T follicular helper cell (primary cell): ENCODE measurements at regions not wholly inside any gene's neighbourhood (a gene's known extent, or its start where the extent isn't known, plus 50 kb on each side); places are given as distances from the start of the nearest gene placed in this dataset.
"Not testable (repeated sequence)": the region's sequence is repeated elsewhere in the genome, so short reads cannot be mapped to it uniquely, and the experiment has no call there.

Source experiments
- DNase-seq: peaks from one replicate; pipeline ENCODE4 v3.0.0-alpha.2; 2020; ENCODE audit warnings: low read depth

DNA sequence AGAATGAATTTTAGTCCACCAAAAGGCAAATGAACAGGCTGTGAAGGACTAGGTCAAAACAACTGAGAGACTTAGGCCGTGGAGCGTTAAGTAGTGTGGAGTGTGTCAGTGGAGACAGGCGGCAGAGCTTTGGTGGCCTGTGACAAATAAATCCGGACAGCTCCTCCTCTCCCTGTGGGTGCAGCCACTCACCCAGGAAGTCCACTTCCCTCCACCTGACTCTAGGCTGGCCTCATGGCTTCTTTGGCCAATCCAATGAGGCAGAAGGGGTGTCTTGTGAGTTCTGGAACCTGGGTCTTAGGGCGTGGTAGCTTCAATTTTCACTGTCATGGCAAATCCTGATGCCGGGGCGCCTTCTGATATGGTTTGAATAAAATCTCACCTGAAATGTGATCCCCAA, 180.9 kb upstream of the C14orf180 start:
- no peak for DNase-seq

DNA sequence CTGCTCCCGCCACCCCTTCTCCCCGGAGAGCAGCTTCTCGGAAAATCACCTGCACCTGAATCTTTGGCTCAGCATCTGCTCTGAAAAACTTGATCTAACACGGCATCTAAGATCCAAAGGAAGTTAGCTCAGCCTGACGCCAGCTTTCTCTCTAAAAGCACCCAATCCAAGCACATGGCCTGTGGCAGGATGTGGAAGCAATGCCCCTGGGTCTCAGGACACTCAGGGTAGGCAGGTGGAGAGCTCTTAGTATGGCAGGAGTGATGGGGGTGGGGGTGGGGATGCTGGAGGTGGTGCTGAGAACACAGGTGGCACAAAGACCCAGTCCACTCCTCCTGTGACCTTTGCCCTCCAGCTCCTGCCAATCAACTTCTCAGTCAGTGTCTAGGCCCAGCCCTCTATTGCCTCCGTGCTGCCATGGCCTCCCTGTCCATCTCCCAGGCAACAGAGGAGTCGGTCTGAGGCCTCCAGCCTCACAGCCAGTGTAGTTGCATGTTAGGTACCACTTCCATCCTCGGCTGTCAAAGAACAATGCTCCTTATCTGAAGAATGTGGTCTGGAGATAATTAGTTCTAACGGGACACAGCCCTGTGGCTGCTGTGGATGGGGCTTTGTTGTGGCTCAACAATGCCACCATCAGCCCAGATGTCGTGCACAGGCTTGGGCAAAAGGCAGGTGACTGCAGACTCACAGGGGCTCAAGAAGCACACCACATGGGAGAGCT, 180.0 kb upstream of the C14orf180 start:
- DNase-seq: no peak

DNA sequence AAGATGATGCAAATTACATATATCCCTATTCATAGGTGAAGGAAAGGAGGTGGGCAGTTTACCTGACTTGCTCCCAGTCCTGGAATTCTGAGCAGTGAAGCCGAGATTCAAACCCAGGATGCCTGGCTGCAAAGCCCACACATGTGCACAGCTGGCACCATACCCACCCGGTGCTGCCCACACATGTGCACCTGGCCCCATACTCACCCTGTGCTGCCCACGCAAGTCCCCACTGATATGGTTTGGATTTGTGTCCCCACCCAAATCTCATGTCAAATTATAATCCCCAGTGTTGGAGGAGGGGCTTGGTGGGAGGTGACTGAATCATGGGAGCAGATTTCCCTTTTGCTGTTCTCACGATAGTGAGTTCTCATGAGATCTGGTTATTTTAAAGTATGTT, 179.2 kb upstream of the C14orf180 start:
- no peak for DNase-seq

DNA sequence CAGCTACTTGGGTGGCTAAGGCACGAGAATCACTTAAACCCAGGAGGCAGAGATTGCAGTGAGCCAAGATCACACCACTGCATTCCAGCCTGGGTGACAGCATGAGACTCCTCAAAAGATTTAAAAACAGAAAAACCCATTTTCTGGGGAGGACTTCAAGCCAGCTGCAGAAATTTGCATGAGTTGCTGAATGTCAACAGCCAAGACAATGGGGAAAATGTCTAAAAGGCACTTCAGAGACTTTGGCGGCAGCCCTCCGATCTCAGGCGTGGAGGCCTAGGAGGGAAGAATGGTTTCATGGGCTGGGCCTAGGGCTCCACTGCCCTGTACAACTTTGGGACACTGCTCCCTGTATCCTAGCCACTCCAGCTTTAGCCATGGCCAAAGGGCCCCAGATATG, 177.8 kb upstream of the C14orf180 start:
- DNase-seq: no peak

DNA sequence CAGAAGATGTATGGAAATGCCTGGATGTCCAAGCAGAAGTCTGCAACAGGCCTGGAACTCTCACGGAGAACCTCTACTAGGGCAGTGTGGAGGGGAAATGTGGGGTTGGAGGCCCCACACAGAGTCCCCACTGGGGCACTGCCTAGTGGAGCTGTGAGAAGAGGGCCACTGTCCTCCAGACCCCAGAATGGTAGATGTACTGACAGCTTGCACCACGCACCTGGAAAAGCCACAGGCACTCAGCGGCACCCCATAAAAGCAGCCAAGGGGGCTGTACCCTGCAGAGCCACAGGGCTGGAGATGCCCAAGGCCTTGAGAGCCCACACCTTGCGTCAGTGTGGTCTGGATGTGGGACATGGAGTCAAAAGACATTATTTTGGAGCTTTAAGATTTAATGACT, 177.3 kb upstream of the C14orf180 start:
- not testable (repeated sequence) for DNase-seq

DNA sequence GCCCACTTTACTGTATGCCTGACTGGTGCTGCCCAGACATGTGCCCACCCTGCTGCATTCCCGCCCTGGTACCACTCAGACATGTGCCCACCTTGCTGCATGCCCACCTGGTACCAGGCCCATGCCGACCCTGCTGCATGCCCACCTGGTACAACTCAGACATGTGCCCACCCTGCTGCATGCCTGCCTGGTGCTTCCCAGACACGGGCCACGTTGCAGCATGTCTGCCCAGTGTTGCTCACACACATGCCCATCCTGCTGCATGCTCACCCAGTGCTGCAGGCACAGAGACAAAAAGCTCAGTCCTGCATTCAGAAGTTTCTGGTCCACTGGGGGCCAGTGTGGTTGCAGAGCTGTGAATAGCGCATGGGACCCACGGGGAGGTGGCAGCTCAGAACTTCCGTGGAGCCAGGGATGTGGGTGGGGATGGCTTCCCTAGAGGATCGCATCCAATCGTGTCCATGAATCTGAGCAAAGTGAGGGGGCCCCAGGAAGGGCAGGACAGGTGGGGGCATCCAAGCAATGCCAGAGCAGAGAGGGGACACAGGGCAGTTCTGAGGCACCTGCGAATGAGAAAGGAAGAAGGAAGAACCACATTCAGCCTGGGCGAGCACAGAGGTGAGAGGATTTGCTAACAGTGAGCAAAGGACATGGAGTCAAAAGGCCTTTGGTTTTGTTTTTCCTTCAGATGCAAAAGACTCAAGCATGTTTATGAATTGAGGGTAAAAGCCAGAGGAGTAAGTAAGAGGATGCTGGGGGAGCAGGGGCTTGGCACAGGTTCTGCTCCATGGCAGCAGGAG, 175.9 kb upstream of the C14orf180 start:
- DNase-seq: no peak

DNA sequence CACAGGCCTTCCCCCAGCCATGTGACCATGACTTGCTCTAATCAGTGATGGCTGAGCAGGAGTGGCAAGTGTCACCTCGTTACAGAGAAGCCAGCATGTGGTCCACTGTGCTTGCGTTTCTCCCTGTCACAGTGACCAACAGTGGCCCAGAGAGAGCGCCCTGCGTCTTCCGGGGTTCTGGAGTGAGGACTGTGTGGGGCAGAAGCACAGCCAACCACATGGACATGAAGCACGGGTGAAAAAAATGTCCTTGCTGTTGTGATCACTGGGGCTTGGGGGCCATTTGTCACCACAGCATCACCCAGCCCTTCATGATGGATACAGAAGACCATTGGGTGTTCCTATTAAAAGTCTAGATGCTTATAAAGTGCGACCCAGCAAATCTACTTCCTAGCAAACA, 174.6 kb upstream of the C14orf180 start:
- DNase-seq: no peak

DNA sequence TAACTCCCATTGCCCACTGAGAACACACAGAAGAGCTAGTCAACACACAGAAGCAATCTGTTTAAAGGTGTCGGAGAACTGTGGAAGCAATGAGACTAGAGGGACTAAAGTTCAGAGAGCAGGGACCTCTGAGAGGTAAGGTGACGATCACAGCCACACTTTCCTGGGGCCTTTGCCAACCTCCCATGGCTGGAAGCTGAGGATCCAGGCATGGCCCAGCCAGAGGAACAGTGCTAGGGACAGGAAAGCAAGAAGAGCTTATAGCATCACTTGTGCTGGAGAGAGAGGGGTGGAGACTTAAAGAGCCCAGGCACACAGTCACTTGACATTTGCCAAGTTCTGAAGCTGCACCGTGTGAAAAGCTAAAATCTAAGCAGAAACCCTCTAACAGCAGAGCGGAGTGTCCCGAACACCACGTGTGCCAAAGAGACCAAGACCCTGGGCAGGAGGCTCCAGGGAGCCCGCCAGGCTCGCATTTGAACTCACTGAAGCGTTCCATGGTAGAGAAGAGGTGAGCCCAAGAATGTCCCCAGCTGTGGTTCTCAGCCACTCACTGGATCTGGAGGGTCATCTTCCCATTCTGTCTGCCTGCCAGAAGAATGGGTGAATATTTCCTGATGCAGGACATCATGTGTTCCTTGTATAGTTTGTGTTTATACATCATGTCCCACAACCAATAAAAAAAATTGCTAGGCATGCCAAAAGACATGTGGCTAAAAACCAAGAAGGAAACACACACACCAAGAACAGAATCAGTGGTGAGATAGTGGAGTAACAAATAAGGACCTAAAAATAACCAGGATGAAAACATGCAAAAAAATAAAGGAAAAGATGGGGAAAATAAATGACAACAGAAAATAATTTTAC, 174.0 kb upstream of the C14orf180 start:
- no peak for DNase-seq

DNA sequence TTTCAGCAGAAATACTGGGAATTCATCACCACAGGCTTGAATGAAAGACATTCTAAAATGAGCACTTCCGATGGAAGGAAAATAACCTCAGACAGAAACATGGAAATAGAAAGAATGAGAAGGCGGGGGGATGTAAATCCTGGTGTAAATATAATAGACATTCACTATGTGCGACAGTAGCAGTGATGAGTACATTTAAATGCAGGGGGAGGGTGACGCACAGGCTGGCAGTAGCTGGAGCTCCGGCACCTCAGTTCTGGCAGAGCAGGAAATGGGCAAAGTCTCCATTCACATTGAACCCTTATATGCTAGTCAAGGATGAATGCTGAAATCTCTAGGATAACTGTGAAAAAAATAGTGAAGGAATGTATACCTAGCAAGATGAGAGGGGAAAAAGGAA, 172.7 kb upstream of the C14orf180 start:
- no peak for DNase-seq

DNA sequence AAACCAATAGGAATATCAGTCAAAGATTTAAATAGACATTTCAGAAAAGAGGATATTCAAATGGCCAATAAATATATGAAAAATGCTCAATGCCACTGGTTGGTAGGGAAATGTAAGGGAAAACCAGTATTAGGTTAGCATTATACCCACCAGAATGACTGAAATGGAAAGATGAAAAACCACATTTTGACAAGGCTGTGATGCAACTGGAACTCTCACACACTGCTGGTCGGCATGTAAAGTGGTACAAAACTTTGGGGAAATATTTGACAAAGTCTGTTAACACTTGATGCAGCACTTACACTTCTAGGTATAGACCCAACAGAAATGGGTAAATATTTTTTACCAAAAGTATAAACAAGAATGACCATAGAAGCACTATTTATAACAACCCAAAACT, 163.2 kb upstream of the C14orf180 start:
- no peak for DNase-seq

DNA sequence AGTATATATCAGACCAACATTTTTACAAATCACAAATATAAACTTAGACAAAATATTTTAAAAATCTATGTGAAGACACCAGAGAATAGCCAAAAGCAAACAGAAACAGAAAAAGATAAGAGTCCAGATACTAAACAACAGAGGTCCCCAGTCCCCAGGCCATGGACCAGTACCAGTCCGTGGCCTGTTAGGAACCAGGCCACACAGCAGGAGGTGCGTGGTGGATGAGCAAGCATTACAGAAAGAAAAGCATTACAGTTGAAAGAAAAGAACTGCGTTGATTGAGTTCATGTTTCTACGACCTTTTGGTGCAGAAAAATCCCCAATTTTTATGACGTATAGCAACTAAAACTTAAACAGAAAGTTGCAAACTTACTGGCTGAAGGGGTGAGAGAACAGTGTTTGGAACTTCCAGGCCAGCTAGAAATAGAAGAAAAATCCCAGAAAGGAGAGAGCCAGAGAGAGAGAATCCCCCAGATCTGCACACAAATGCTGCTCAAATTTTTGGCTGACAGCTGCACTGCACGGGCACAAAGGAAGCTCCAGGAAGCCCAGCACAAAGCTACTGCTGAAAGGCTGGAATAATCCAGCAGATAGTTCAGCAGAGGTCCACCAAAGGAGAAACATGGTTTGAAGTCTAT, 159.6 kb upstream of the C14orf180 start:
- DNase-seq: no peak

DNA sequence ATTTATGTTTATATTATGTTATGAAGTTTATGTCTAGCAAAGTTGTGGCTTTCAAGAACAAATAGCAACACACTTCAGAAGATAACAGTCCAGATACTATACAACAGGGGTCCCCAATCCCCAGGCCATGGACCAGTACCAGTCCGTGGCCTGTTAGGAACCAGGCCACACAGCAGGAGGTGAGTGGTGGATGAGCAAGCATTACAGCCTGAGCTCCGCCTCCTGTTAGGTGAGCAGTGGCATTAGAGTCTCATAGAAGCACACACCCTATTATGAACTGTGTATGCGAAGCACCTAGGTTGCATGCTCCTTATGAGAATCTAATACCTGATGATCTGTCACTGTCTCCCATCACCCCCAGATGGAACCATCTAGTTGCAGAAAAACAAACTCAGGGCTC, 159.0 kb upstream of the C14orf180 start:
- DNase-seq: not testable (repeated sequence)

DNA sequence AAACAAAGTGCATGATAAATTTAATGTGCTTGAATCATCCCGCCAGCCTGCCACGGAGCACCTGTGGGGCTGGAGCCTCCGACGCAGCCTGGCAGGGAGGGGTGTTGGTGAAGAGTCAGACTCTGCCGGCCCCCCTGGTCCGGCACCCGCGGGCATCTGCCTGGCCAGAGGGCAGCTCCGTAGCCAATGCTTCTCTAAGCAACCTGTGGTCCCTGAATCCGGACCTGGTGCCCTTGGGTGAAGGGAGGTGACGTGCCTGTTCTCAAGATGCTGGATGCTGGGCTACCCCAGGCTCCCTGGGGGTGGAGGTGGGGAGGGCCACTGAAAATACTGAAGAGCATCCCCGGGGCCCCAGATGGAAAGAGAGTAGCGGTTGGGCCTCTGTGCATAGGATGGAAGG, 158.6 kb upstream of the C14orf180 start:
- DNase-seq: no peak

DNA sequence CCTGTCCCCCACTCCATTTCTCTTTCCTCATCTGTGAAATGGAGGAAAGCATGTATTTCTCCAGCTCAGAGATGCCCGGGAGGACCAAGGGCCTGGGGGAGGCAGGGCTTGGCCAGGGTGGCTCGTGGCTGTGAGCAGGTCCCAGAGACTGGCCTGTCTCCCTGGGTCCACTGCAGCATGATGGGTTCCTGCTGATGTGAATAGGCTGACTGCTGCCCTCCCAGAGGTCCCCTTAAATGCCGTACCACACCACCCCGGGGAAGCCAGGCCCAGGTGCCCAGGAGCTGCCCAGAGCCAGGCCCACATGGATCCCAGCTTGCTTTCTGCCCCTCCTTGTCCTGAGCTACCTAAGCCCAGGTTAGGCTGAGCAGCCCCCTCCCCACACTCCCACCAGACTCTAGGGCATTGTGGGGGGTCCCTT, 158.2 kb upstream of the C14orf180 start:
- no peak for DNase-seq

DNA sequence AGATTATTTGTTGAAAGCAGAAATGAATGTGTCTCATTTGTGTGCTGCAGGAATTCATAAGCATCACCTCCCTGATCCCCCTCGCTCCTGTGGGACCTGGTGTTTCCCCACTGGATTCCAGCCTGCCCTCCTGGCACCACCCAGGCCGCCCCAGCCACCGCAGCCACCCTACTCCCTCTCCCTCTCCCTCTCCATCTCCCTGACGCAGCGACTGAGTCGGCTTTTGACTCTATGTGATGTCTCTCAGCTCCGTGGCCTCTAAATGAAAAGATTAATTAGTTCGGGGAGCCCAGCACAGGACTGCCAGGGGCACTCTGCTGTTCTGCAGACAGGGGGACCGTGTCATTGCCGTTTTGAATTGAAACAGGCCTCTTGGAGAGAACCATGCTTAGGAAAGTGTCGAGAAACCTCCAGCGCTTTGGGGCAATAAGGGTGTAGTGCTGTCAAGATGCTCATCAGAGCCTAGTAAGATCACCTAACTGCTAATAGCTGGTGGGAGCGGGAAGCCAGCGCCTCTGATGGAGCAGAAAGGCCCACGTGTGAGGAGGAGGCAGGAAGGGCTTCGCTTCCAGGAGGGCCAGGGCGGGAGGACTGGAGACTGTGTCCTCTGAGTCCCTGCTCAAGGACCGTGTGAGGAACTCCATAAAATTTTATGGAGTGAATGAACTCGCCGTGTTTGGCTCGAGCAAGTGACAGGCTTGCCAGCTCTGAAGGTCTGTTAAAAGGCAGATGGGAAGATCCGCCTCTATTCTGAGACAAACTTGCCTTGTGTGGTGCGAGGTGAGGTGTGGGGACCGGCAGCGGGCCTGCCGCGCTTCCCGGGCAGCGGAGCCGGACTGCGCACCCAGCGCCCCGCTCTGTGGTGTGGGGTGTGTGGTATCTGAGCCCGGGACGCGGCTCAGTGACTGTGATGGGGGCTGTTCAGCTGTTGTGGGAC, 157.4 kb upstream of the C14orf180 start:
- DNase-seq: no peak

DNA sequence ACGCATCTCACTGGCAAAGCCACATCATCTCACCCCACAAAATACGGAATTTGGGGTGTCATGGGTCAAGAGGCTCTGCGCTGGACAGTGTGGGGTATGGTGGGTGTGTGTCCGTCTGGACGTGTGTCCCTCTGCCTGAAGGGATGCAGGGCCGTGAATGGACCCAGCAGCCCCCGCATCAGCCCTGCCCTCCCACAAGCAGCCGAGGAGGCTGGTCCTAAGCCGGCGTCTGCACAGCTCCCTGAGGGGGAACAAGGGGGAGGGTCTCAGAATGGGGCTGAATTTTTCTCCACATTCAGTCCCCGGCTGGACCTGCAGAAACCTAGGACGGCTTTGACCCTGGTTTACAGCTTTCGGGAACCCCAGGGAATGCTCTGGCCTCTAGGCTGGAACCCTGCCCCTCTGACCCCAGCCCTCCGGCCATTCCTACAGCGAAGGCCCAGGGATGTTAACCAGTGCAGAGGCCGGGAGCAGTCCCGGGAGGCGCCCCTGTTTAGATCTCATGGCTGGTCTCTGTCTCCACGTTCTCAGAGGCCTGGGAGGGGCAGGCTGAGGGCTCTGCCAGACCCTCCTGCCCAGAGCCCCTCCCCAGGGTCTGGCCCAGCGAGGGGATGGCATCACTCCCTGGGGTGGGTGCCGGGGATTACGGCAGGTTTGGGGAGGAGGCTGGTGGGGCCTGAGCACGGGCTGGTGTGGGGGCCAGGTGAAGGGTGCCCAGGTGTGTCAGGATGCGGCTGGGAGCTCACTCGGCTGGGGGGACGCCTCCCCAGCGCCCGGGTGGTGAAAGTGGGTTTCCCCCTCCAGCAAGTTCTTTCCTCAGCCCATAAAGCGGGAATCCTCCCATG, 156.5 kb upstream of the C14orf180 start:
- no peak for DNase-seq

DNA sequence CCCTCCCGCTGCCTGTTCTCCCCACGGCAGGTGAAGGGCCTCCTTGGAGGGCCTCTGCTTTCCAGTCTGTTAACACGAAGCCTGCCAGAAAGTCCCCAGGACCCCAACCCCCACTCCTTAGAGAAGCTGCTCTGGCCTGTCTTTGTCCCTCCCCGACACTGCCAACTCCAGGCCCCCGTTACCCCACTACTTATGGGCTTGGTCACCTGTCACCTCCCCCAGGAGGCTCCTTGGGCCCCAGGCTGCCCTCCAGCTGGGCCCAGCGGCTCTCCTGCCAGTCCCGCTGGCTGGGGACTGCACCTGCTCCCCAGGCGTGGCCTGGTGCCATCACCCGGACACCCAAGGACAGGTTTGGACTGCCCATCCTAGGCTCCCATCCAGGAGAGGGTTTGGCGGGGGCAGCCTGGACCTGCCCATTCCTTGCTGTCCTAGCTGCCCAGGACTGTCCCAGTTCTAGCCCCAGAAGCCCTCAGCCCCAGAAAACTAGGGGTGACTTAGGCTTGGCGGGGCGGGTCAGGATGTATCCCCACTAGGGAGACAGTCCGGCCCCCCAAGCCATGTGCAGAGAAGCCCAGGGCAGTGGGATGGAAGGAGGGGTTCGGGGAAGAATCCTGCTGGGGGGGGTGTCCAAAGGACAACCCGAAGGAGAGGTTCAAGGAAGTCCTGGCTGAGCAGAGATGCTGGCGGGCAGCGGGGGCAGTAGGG, 155.7 kb upstream of the C14orf180 start:
- no peak for DNase-seq

DNA sequence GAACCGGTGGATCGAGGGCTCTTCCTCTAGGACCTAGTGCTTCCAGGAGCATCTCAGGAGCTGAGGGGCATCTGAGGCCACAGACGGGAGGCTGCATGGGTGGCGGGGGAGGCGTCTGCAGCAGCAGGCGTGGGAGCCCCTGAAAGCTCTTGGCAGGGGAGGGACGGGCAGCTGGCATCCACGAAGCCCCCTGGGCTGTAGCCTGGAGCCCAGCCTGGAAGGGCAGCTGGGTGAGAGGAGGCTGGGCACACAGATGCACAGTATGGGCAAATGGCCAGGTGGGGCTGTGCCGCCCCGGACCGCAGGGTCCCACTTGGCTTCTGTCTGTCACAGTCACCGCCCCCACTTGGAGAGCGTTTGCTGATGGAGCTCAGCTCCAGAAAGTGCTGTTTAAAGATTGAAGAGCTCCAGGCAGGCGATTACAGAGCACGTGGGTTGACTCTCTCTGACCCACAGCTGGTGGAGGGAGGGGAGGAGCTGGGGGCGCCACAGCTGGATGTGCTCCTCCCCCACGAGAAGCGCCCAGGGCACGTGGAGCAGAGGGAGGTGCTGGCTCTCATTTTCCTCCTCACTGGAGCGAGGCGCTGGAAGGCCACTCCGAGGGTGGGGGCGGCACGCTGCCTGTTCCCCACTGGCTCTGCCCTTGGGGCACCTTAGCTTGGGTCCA, 155.0 kb upstream of the C14orf180 start:
- no peak for DNase-seq

DNA sequence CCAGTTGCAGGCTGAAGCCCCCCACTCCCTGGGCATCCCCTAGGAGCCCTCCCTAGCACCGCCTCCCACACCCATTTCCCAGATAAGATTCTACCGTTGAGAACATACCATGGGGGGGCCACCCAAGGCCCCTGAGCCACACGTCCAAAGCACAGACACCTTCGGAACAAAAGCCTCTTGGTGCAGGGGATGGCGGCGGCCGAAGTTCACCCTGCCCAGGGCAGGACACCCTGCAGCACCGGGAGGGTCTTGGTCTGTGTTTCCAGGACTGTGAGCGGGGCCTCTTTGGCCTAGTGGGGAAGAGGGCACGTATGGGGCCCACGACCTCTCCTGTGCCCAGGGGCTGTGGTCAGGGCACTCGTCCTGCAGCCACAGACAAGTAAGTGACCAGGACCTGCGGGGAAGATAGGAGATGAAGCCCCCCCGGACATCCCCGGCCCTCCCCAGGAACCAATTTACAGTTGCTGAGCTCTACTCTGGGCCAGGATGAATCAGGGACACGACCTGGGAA, 154.3 kb upstream of the C14orf180 start:
- DNase-seq: no peak
